CD4-positive, alpha-beta T cell (primary cell): ENCODE measurements at regions not wholly inside any gene's neighbourhood (a gene's known extent, or its start where the extent isn't known, plus 50 kb on each side); places are given as distances from the start of the nearest gene placed in this dataset.

Source experiments
- ATAC-seq: fragments of 200-7000 bp; cut with Tn5 transposase; one replicate; pipeline ENCODE4 v1.10.0; 2022; ENCODE audit warnings: mild to moderate bottlenecking; ENCODE audit not compliant: poor library complexity
- CTCF ChIA-PET: fragments of 350-600 bp; sonication (Branson Sonifier 250); formaldehyde crosslinking; loops from one replicate; lab custom pipeline; 2021; ENCODE audit warnings: antibody characterized with exemption, inconsistent platforms; lab: Charles Lee
- POLR2A ChIA-PET: fragments of 350-600 bp; sonication (Branson Sonifier 250); formaldehyde crosslinking; loops from one replicate; lab custom pipeline; 2021; ENCODE audit warnings: antibody characterized with exemption, inconsistent platforms; lab: Charles Lee
- DNase-seq, 14 experiments: peaks; one replicate each; pipeline ENCODE4 v3.0.0-alpha.2; 2013 to 2020; ENCODE audit warnings: mixed read lengths in 2 of 14
- H3K27ac ChIP-seq, 2 donors: one replicate each; pipeline versions ENCODE4 v1.5.1 to v1.7.0; 2013; ENCODE audit warnings: low read length in 2 of 2, low read depth in 1 of 2, mild to moderate bottlenecking in 1 of 2
- H3K27me3 ChIP-seq, 2 experiments: 1 replicate in 1 of 2; 2 replicates in 1 of 2; pipeline versions ENCODE4 v1.6.1 to v1.7.0; 2013; ENCODE audit warnings: low read length in 2 of 2, control low read depth in 1 of 2, mild to moderate bottlenecking in 1 of 2, moderate library complexity in 1 of 2; ENCODE audit not compliant: insufficient read depth in 2 of 2, control insufficient read depth in 1 of 2
- H3K36me3 ChIP-seq: one replicate; pipeline ENCODE4 v1.6.1; 2013; ENCODE audit warnings: low read length, control low read depth; ENCODE audit not compliant: insufficient read depth
- H3K4me1 ChIP-seq: one replicate; pipeline ENCODE4 v1.6.1; 2013; ENCODE audit warnings: low read length, control low read depth; ENCODE audit not compliant: insufficient read depth
- H3K4me3 ChIP-seq: one replicate; pipeline ENCODE4 v1.5.1; 2013; ENCODE audit warnings: mild to moderate bottlenecking, low read length, moderate library complexity
- H3K9me3 ChIP-seq, 2 experiments: 1 replicate in 1 of 2; 2 replicates in 1 of 2; pipeline versions ENCODE4 v1.6.1 to v1.7.0; 2013; ENCODE audit warnings: low read length in 2 of 2, mild to moderate bottlenecking in 2 of 2, control low read depth in 1 of 2, moderate library complexity in 1 of 2; ENCODE audit not compliant: control insufficient read depth in 1 of 2, insufficient read depth in 1 of 2
- H3K27ac Mint-ChIP-seq: one replicate; pipeline ENCODE4 v1.8.0; 2020; ENCODE audit warnings: mixed read lengths
- H3K27me3 Mint-ChIP-seq: one replicate; pipeline ENCODE4 v1.8.0; 2021; ENCODE audit warnings: mixed read lengths
- H3K36me3 Mint-ChIP-seq: one replicate; pipeline ENCODE4 v1.8.0; 2021; ENCODE audit warnings: low read depth, mixed read lengths
- H3K4me1 Mint-ChIP-seq: one replicate; pipeline ENCODE4 v1.8.0; 2021; ENCODE audit warnings: low read depth, mixed read lengths
- H3K4me3 Mint-ChIP-seq: one replicate; pipeline ENCODE4 v1.8.0; 2020; ENCODE audit warnings: mild to moderate bottlenecking, mixed read lengths
- H3K9me3 Mint-ChIP-seq: one replicate; pipeline ENCODE4 v1.8.0; 2020; ENCODE audit warnings: mixed read lengths
- intact Hi-C, 2 experiments: fragments of 100-400 bp; cut with DNase I in 1 of 2; cut with micrococcal nuclease in 1 of 2; formaldehyde crosslinking; loops; one replicate each; pipeline versions ENCODE4 v1.15.1 to v1.9.0; 2023 to 2025; cut with DNase I, micrococcal nuclease
- TF ChIP-seq, protein P1 (sequence below): fragments of 200-600 bp; IDR thresholded peaks from one replicate; pipeline ENCODE4 v1.8.0; 2022; ENCODE audit warnings: antibody characterized with exemption, mild to moderate bottlenecking

DNA sequence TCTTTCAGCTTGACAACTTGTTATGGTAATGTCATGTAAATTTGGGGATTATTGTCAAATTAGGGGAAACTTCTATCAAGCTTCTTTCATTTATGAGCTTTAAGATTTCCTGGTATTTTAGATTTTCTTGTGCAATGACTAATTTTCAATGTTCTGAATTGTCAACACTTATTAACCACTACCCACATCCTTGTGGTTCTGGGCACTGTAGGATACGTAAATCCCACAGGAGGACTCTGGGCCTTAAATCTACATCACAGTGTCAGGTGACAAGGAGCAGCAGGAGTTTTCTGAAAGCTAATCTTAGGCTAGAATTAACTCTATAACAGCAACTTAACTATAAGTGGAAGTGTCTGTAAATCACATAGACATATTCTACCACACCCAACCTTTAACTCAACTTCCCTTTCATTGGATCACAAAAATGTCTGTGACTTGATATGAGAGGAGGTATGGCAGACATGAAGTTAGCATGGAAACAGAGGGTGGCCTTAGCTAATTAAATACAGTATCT is 397.7 kb downstream of the HLX start:
- no peaks in the 10 kb centered on the region for H3K9me3 Mint-ChIP-seq
- H3K27me3 Mint-ChIP-seq = peaks cover 6% of the 10 kb centered on the region
- CTCF ChIA-PET = interaction anchor here (1.4 kb wide), 1 partner anchor 10 kb away, joined by 3 read pairs; no protein-coding TSS in a partner anchor
- H3K4me1 Mint-ChIP-seq = no peaks in the 10 kb centered on the region
- no peaks in the 10 kb centered on the region for H3K27me3 ChIP-seq
- TF ChIP-seq, protein P1, sequence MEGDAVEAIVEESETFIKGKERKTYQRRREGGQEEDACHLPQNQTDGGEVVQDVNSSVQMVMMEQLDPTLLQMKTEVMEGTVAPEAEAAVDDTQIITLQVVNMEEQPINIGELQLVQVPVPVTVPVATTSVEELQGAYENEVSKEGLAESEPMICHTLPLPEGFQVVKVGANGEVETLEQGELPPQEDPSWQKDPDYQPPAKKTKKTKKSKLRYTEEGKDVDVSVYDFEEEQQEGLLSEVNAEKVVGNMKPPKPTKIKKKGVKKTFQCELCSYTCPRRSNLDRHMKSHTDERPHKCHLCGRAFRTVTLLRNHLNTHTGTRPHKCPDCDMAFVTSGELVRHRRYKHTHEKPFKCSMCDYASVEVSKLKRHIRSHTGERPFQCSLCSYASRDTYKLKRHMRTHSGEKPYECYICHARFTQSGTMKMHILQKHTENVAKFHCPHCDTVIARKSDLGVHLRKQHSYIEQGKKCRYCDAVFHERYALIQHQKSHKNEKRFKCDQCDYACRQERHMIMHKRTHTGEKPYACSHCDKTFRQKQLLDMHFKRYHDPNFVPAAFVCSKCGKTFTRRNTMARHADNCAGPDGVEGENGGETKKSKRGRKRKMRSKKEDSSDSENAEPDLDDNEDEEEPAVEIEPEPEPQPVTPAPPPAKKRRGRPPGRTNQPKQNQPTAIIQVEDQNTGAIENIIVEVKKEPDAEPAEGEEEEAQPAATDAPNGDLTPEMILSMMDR = no peak
- no peaks in the 10 kb centered on the region for H3K36me3 Mint-ChIP-seq
- no peaks in the 10 kb centered on the region for H3K36me3 ChIP-seq
- POLR2A ChIA-PET = no interaction called here
- no peak overlapping the region for H3K4me3 Mint-ChIP-seq
- H3K27ac Mint-ChIP-seq = no peak overlapping the region
- no peak for DNase-seq
- no peak for ATAC-seq
- no peaks in the 10 kb centered on the region for H3K4me1 ChIP-seq
- no peak overlapping the region for H3K4me3 ChIP-seq
- no peak overlapping the region for H3K27ac ChIP-seq
- H3K9me3 ChIP-seq = no peaks in the 10 kb centered on the region
- intact Hi-C loops = no loop called here

DNA sequence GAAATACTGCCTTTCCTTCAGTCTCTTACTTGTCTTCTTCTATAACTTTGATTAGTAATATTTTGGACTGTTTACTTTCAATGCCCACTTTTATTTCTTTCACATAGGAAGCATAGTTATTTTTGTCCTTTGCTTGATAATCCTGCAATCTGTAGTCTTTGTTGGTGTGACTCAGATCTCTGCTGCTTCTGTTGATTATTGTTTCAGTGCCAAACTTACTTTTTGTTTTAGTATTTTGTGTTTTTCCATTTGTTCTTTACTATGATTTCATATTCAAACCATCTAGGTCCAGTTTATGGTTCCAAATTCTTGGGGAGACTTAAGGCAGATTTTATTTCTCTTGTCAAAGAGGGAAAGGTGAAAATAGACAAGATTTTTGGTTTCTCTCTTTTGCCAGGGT is 399.9 kb downstream of the HLX start:
- Histone ChIP-seq H3K27me3 (no peaks in the 10 kb centered on the region), H3K4me3 (no peak overlapping the region), H3K27ac (no peak overlapping the region), H3K4me1 (no peaks in the 10 kb centered on the region), H3K36me3 (no peaks in the 10 kb centered on the region), H3K9me3 (no peaks in the 10 kb centered on the region)
- H3K9me3 Mint-ChIP-seq = no peaks in the 10 kb centered on the region
- no peak overlapping the region for H3K4me3 Mint-ChIP-seq
- H3K4me1 Mint-ChIP-seq = no peaks in the 10 kb centered on the region
- ChIA-PET CTCF (no interaction called here), POLR2A (no interaction called here)
- peaks cover 16% of the 10 kb centered on the region for H3K27me3 Mint-ChIP-seq
- ATAC-seq (no peak), DNase-seq (no peak)
- TF ChIP-seq, protein P1 = no peak
- H3K27ac Mint-ChIP-seq = no peak overlapping the region
- intact Hi-C loops = no loop called here
- H3K36me3 Mint-ChIP-seq = no peaks in the 10 kb centered on the region

DNA sequence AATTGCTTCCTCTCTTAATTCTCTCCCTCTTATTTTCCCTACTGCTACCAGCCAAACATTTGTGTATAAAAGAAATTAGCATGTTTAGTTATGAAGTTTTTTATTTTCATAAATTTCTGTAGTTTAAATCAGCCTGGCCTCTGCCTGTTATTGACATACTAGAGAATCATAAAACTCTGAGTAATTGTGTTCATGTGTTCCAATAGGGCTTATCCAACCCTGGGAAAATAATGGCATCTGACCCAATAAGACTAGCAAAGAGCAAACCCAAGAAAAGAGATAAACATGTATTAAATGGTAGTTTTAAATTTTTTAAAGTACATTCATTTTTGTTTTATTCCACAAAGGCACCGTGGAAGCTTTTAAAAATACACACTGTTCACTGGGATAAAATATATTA is 404.3 kb downstream of the HLX start:
- POLR2A ChIA-PET = no interaction called here
- DNase-seq (no peak), ATAC-seq (no peak)
- no peaks in the 10 kb centered on the region for H3K36me3 ChIP-seq
- H3K9me3 Mint-ChIP-seq = no peaks in the 10 kb centered on the region
- H3K36me3 Mint-ChIP-seq = no peaks in the 10 kb centered on the region
- no peaks in the 10 kb centered on the region for H3K4me1 Mint-ChIP-seq
- H3K27me3 ChIP-seq = no peaks in the 10 kb centered on the region
- no peaks in the 10 kb centered on the region for H3K9me3 ChIP-seq
- H3K4me3 ChIP-seq = no peak overlapping the region
- H3K27ac ChIP-seq = no peak overlapping the region
- H3K4me3 Mint-ChIP-seq = no peak overlapping the region
- CTCF ChIA-PET = no interaction called here
- H3K4me1 ChIP-seq = no peaks in the 10 kb centered on the region
- H3K27ac Mint-ChIP-seq = no peak overlapping the region
- H3K27me3 Mint-ChIP-seq = peaks cover 20% of the 10 kb centered on the region
- TF ChIP-seq, protein P1 = no peak
- intact Hi-C loops = no loop called here
